H9 (cell line): ENCODE measurements at regions not wholly inside any gene's neighbourhood (a gene's known extent, or its start where the extent isn't known, plus 50 kb on each side); places are given as distances from the start of the nearest gene placed in this dataset.

ENCODE experiments used
- DNase-seq: peaks from one replicate; pipeline ENCODE4 v3.0.0-alpha.2; 2017
- H2AFZ ChIP-seq: one replicate; pipeline ENCODE4 v1.6.1; 2013; ENCODE audit warnings: mild to moderate bottlenecking, low read length, control low read depth, moderate library complexity
- H2AK5ac ChIP-seq: 2 replicates; pipeline ENCODE4 v1.6.1; 2013; ENCODE audit warnings: low read length, control low read depth, mixed read lengths; ENCODE audit not compliant: insufficient read length
- H2BK120ac ChIP-seq: one replicate; pipeline ENCODE4 v1.6.1; 2013; ENCODE audit warnings: low read depth, mild to moderate bottlenecking, low read length, control low read depth, inconsistent platforms; ENCODE audit not compliant: poor library complexity, severe bottlenecking
- H2BK12ac ChIP-seq: 2 replicates; pipeline ENCODE4 v1.6.1; 2013; ENCODE audit warnings: low read length, control low read depth, mixed read lengths, low read depth; ENCODE audit not compliant: insufficient read length
- H2BK15ac ChIP-seq: 2 replicates; pipeline ENCODE4 v1.6.1; 2013; ENCODE audit warnings: low read depth, low read length, control low read depth
- H2BK20ac ChIP-seq: one replicate; pipeline ENCODE4 v1.6.1; 2013; ENCODE audit warnings: low read depth, mild to moderate bottlenecking, low read length, control low read depth, inconsistent platforms; ENCODE audit not compliant: poor library complexity, severe bottlenecking
- H2BK5ac ChIP-seq: 2 replicates; pipeline ENCODE4 v1.6.1; 2013; ENCODE audit warnings: low read length, control low read depth, mixed read lengths; ENCODE audit not compliant: insufficient read length
- H3K14ac ChIP-seq: 2 replicates; pipeline ENCODE4 v1.6.1; 2013; ENCODE audit warnings: low read length, control low read depth; ENCODE audit not compliant: insufficient read depth
- H3K18ac ChIP-seq: 2 replicates; pipeline ENCODE4 v1.6.1; 2013; ENCODE audit warnings: low read depth, mild to moderate bottlenecking, mixed read lengths, low read length, control low read depth; ENCODE audit not compliant: insufficient read length
- H3K23ac ChIP-seq: 2 replicates; pipeline ENCODE4 v1.6.1; 2013; ENCODE audit warnings: low read length, control low read depth, mixed read lengths, low read depth; ENCODE audit not compliant: insufficient read length
- H3K23me2 ChIP-seq: 2 replicates; pipeline ENCODE4 v1.6.1; 2013; ENCODE audit warnings: low read depth, mild to moderate bottlenecking, mixed read lengths, low read length, control low read depth; ENCODE audit not compliant: insufficient read length, poor library complexity, severe bottlenecking
- H3K27ac ChIP-seq: 2 replicates; pipeline ENCODE4 v1.5.1; 2013; ENCODE audit warnings: low read length, control low read depth, mixed read lengths, low read depth; ENCODE audit not compliant: insufficient read length
- H3K27me3 ChIP-seq: 2 replicates; pipeline ENCODE4 v1.6.1; 2013; ENCODE audit warnings: low read length, control low read depth, inconsistent platforms; ENCODE audit not compliant: insufficient read depth
- H3K4ac ChIP-seq: 2 replicates; pipeline ENCODE4 v1.6.1; 2013; ENCODE audit warnings: low read depth, mild to moderate bottlenecking, control low read depth, inconsistent platforms, low read length, moderate library complexity
- H3K4me1 ChIP-seq: 2 replicates; pipeline ENCODE4 v1.6.1; 2013; ENCODE audit warnings: low read length, control low read depth, inconsistent platforms; ENCODE audit not compliant: insufficient read depth
- H3K4me2 ChIP-seq: 2 replicates; pipeline ENCODE4 v1.6.1; 2013; ENCODE audit warnings: low read length, control low read depth, mixed read lengths; ENCODE audit not compliant: insufficient read length, insufficient read depth
- H3K56ac ChIP-seq: 2 replicates; pipeline ENCODE4 v1.6.1; 2013; ENCODE audit warnings: low read depth, mild to moderate bottlenecking, mixed read lengths, low read length, control low read depth; ENCODE audit not compliant: insufficient read length
- H3K79me1 ChIP-seq: 2 replicates; pipeline ENCODE4 v1.6.1; 2013; ENCODE audit warnings: low read depth, mild to moderate bottlenecking, moderate library complexity, low read length, control low read depth, inconsistent platforms; ENCODE audit not compliant: insufficient read depth, poor library complexity, severe bottlenecking
- H3K79me2 ChIP-seq: 2 replicates; pipeline ENCODE4 v1.6.1; 2013; ENCODE audit warnings: low read length, control low read depth, inconsistent platforms; ENCODE audit not compliant: insufficient read depth
- H3K9ac ChIP-seq: 2 replicates; pipeline ENCODE4 v1.6.1; 2013; ENCODE audit warnings: low read length, control low read depth, mixed read lengths; ENCODE audit not compliant: insufficient read length; ENCODE audit errors: extremely low read depth
- H3K9me3 ChIP-seq: one replicate; pipeline ENCODE4 v1.6.1; 2013; ENCODE audit warnings: low read depth, low read length, inconsistent platforms; ENCODE audit not compliant: control insufficient read depth
- H3T11ph ChIP-seq: one replicate; pipeline ENCODE4 v1.6.1; 2013; ENCODE audit warnings: mild to moderate bottlenecking, low read length, control low read depth, inconsistent platforms
- H4K20me1 ChIP-seq: one replicate; pipeline ENCODE4 v1.6.1; 2013; ENCODE audit not compliant: control insufficient read depth, insufficient read length, insufficient read depth
- H4K5ac ChIP-seq: 2 replicates; pipeline ENCODE4 v1.6.1; 2013; ENCODE audit warnings: low read depth, mild to moderate bottlenecking, mixed read lengths, low read length, control low read depth; ENCODE audit not compliant: insufficient read length
- H4K8ac ChIP-seq: replicated peaks from 2 replicates; pipeline ENCODE4 v1.6.1; 2013; ENCODE audit warnings: low read length, control low read depth, mixed read lengths, low read depth; ENCODE audit not compliant: insufficient read length
- H4K91ac ChIP-seq: 2 replicates; pipeline ENCODE4 v1.6.1; 2013; ENCODE audit warnings: low read depth, mild to moderate bottlenecking, moderate library complexity, mixed read lengths, low read length, control low read depth; ENCODE audit not compliant: insufficient read length
- H3K27ac Mint-ChIP-seq, 3 experiments: 2 replicates in 2 of 3; 3 replicates in 1 of 3; pipeline ENCODE4 v1.8.0; 2020 to 2021; ENCODE audit warnings: mixed read lengths in 3 of 3, mild to moderate bottlenecking in 1 of 3, moderate library complexity in 1 of 3
- H3K27me3 Mint-ChIP-seq: 2 replicates; pipeline ENCODE4 v1.8.0; 2021; ENCODE audit warnings: low read depth, mild to moderate bottlenecking, moderate library complexity, mixed read lengths
- H3K36me3 Mint-ChIP-seq, 3 experiments: 2 replicates in 2 of 3; 3 replicates in 1 of 3; pipeline ENCODE4 v1.8.0; 2020 to 2021; ENCODE audit warnings: low read depth in 3 of 3, mixed read lengths in 3 of 3; ENCODE audit not compliant: insufficient read depth in 1 of 3
- H3K4me1 Mint-ChIP-seq, 2 experiments: 2 replicates each; pipeline ENCODE4 v1.8.0; 2020; ENCODE audit warnings: mixed read lengths in 2 of 2
- H3K4me3 Mint-ChIP-seq, 2 experiments: 2 replicates in 1 of 2; 3 replicates in 1 of 2; pipeline ENCODE4 v1.8.0; 2020 to 2021; ENCODE audit warnings: mild to moderate bottlenecking in 2 of 2, mixed read lengths in 2 of 2, moderate library complexity in 1 of 2
- H3K9me3 Mint-ChIP-seq, 2 experiments: 2 replicates in 1 of 2; 3 replicates in 1 of 2; pipeline ENCODE4 v1.8.0; 2020; ENCODE audit warnings: mild to moderate bottlenecking in 2 of 2, mixed read lengths in 2 of 2, moderate library complexity in 1 of 2
- WGBS: extraction: QIAGEN DNeasy Blood & Tissue Kit; methylation state at CpG from one replicate; pipeline ENCODE4 v1.1.7; 2013; ENCODE audit warnings: missing lambda C conversion rate, low lambda C conversion rate, mixed read lengths; ENCODE audit not compliant: insufficient read length; ENCODE audit errors: extremely low coverage; 5-methylcytosine and 5-hydroxymethylcytosine counted together
- TF ChIP-seq, protein P1 (sequence below): fragments of 200-600 bp; sonication (generic); conservative IDR thresholded peaks from 3 replicates; pipeline ENCODE4 v1.8.0; 2021; ENCODE audit warnings: antibody characterized with exemption, mild to moderate bottlenecking

DNA sequence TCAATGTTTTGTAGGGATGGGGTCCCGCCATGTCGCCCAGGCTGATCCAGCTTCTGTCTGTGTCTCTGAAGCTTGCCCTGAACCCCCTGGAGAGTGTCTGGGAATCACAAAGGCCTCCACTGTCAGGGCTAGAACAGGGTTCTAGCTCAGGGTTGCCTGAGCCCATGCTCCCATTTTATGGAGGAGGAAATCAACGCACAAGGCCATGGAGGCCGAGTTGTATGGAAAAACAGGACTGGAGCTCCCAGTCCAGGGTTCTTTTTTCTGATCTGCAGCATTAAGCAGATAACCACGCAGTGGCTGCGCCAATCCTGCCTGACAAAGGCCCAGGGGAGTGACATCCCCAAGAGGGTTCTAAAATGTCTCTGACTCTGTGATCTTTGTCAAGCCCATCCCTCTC is 67.6 kb upstream of the NBPF3 start:
- Histone ChIP-seq H3K18ac (no peak overlapping the region), H3K9me3 (no peaks in the 10 kb centered on the region), H4K8ac (no peak overlapping the region), H3K4ac (no peak overlapping the region), H2BK12ac (no peak overlapping the region), H3T11ph (no peak overlapping the region), H4K5ac (no peak overlapping the region), H2BK120ac (no peak overlapping the region), H3K14ac (no peak overlapping the region), H3K79me1 (no peaks in the 10 kb centered on the region), H4K20me1 (no peaks in the 10 kb centered on the region), H3K27me3 (no peaks in the 10 kb centered on the region), H2BK5ac (no peak overlapping the region), H3K56ac (no peak overlapping the region), H3K23ac (no peak overlapping the region), H3K4me1 (no peaks in the 10 kb centered on the region), H2BK15ac (no peak overlapping the region), H3K4me2 (no peak overlapping the region), H2AK5ac (no peak overlapping the region), H3K9ac (no peak overlapping the region), H3K23me2 (no peaks in the 10 kb centered on the region), H4K91ac (no peak overlapping the region), H2AFZ (no peak overlapping the region), H2BK20ac (no peak overlapping the region), H3K79me2 (no peaks in the 10 kb centered on the region), H3K27ac (no peak overlapping the region)
- H3K4me3 Mint-ChIP-seq: no peak overlapping the region
- no CpG with 5 or more reads among the region's 6 CpGs for WGBS
- no peaks in the 10 kb centered on the region; the same call in 1 of the 2 replicates for H3K27me3 Mint-ChIP-seq
- no peaks in the 10 kb centered on the region for H3K36me3 Mint-ChIP-seq
- TF ChIP-seq, protein P1, sequence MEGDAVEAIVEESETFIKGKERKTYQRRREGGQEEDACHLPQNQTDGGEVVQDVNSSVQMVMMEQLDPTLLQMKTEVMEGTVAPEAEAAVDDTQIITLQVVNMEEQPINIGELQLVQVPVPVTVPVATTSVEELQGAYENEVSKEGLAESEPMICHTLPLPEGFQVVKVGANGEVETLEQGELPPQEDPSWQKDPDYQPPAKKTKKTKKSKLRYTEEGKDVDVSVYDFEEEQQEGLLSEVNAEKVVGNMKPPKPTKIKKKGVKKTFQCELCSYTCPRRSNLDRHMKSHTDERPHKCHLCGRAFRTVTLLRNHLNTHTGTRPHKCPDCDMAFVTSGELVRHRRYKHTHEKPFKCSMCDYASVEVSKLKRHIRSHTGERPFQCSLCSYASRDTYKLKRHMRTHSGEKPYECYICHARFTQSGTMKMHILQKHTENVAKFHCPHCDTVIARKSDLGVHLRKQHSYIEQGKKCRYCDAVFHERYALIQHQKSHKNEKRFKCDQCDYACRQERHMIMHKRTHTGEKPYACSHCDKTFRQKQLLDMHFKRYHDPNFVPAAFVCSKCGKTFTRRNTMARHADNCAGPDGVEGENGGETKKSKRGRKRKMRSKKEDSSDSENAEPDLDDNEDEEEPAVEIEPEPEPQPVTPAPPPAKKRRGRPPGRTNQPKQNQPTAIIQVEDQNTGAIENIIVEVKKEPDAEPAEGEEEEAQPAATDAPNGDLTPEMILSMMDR: no peak
- no peak for DNase-seq
- H3K4me1 Mint-ChIP-seq: 0 out of 4 replicates have a peak, but pooled peaks cover 2 to 3% of the 10 kb centered on the region in 2 experiments
- H3K9me3 Mint-ChIP-seq: no peaks in the 10 kb centered on the region; a peak in 1 of 5 replicates
- H3K27ac Mint-ChIP-seq: peak overlapping the region in 1 of 3 experiments; percentile 35; a peak in 1 of 7 replicates
